ENCODE measurements at regions not wholly inside any gene's neighbourhood (a gene's known extent, or its start where the extent isn't known, plus 50 kb on each side); places are given as distances from the start of the nearest gene placed in this dataset.

DNA sequence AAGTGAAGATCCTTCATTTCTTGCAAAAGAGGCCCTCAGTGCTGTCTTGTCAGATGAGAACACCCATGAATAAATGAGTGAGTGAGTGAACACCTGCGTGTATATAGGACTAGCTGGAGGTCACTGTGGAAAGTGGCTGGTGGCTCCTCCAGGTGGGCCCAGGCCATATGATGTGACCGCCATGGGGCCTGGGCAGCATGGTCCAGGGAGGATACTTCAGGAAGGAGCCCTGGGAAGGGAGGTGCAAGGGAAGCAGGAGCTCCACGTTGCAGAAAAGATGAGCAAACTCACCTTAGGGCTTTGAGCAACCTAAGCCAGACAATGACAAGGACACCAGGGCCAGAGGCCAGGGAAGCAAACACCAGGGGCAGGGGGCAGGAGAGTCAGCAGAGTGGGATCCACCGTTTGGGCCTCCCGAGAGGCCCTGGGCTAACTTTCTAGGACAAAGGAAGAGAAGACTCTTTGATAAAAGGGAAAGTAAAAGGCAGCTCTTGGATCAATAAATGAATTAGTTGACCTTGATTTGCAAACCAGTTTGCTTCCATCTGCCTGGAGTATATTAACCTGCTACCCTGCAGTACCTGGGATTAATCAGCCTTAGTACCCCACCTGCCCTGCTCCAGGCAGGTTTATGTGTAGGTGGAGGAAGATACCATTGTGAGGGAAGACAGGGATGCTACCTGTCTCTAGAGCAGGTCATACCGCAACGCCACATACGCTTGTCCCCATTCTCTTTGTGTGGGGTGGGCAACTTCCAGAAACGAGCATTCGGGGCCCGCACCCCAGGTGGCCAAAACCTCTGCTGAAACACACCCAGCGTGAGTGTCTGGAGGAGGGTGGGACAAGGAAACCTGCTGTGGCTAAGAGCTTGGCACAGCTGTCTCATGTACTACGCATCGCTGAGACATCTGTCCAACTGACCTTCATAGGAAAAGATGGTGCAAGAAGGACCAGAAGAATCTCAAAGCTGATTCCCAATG is 51.4 kb upstream of the OLFM1 start:
- H3K4me3 ChIP-seq (ENCODE audit: low read depth in 2 of 2, low read length in 1 of 2) = no peak overlapping the region
- H3K79me2 ChIP-seq (ENCODE audit: insufficient read depth) = no peaks in the 10 kb centered on the region
- no peak for TF ChIP-seq NFIC (IDR thresholded peaks at IDR 0.05; ENCODE audit: borderline replicate concordance)
- TF ChIP-seq SIN3A (IDR thresholded peaks at IDR 0.05; ENCODE audit: borderline replicate concordance, low read depth, low read length) = no peak
- no peak for TF ChIP-seq CHD2 (IDR thresholded peaks at IDR 0.05; ENCODE audit: low read length, partially characterized antibody)
- no peak for TF ChIP-seq NRF1 (IDR thresholded peaks at IDR 0.05; ENCODE audit: low read depth, low read length)
- ChIA-PET POLR2A (no interaction called here), CTCF (no interaction called here)
- DNase-seq = no peak
- H4K20me1 ChIP-seq (ENCODE audit: insufficient read depth) = no peaks in the 10 kb centered on the region
- H3K27me3 ChIP-seq (ENCODE audit: insufficient read depth) = no peaks in the 10 kb centered on the region
- 45% methylated on average over 14 of the region's 14 CpGs for WGBS (ENCODE audit: low lambda C conversion rate)
- H3K36me3 ChIP-seq (replicated peaks in 1 of 2; ENCODE audit: control insufficient read depth in 1 of 2, insufficient read depth in 2 of 2, low read length in 1 of 2) = no peaks in the 10 kb centered on the region
- no peaks in the 10 kb centered on the region for H3K4me1 ChIP-seq (ENCODE audit: control insufficient read depth in 1 of 2, insufficient read depth in 2 of 2, low read depth in 1 of 2, low read length in 1 of 2)
- no peak overlapping the region for H3K9ac ChIP-seq
- no peak overlapping the region for H3K4me2 ChIP-seq
- no peaks in the 10 kb centered on the region for H3F3A ChIP-seq (replicated peaks; ENCODE audit: insufficient read depth)
- no peak overlapping the region for H2AFZ ChIP-seq (ENCODE audit: low read depth)
- no peaks in the 10 kb centered on the region for H3K9me2 ChIP-seq
- no peaks in the 10 kb centered on the region for H3K9me3 ChIP-seq
- H3K27ac ChIP-seq (ENCODE audit: low read depth in 2 of 2, low read length in 1 of 2) = no peak overlapping the region

DNA sequence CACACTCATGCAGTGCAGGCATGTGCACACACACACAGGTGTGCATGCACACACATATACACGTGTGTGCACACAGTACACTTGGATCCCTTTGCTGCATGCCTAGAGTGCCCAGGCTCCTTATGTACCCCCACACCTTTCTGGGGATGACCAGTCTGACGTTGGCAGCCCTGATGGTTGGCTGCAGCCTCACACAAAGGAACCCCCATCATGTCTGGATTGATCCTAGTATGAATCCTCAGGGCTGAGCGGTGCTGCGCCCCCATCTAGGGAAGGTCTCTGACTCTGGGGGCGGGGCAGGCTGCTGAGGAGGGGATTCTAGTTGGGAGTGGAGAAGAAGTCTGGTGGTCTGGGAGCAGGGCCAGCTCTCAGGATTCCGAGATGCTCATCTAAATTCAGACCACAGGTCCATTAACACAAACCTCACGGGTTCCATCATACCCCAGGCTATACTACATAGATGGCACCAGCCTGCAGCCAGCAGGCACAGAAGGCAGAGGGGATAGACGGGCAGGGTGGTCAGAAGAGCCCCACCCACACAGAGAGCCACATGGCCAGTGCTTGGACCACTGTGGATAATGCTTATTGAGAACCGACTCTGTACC is 50.5 kb upstream of the OLFM1 start:
- WGBS (ENCODE audit: low lambda C conversion rate) = 13% methylated on average over 5 of the region's 9 CpGs
- Histone ChIP-seq H3K4me1 (ENCODE audit: control insufficient read depth in 1 of 2, insufficient read depth in 2 of 2, low read depth in 1 of 2, low read length in 1 of 2) (no peaks in the 10 kb centered on the region), H3K79me2 (ENCODE audit: insufficient read depth) (no peaks in the 10 kb centered on the region), H3K9me2 (no peaks in the 10 kb centered on the region), H3K9me3 (no peaks in the 10 kb centered on the region), H3K27me3 (ENCODE audit: insufficient read depth) (no peaks in the 10 kb centered on the region), H3K27ac (ENCODE audit: low read depth in 2 of 2, low read length in 1 of 2) (no peak overlapping the region), H3K9ac (no peak overlapping the region), H3K36me3 (replicated peaks in 1 of 2; ENCODE audit: control insufficient read depth in 1 of 2, insufficient read depth in 2 of 2, low read length in 1 of 2) (no peaks in the 10 kb centered on the region), H4K20me1 (ENCODE audit: insufficient read depth) (no peaks in the 10 kb centered on the region), H3K4me3 (ENCODE audit: low read depth in 2 of 2, low read length in 1 of 2) (no peak overlapping the region), H3K4me2 (no peak overlapping the region), H2AFZ (ENCODE audit: low read depth) (no peak overlapping the region), H3F3A (replicated peaks; ENCODE audit: insufficient read depth) (no peaks in the 10 kb centered on the region)
- DNase-seq = no peak
- ChIA-PET CTCF (no interaction called here), POLR2A (no interaction called here)
- TF ChIP-seq TAF1 (IDR thresholded peaks at IDR 0.05; ENCODE audit: borderline replicate concordance, low read depth, low read length) = no peak
- TF ChIP-seq FOSL2 (IDR thresholded peaks at IDR 0.05; ENCODE audit: borderline replicate concordance, low read depth) = no peak
- no peak for TF ChIP-seq FOXJ3 (CRISPR knock-in tag; IDR thresholded peaks at IDR 0.05)
- no peak for TF ChIP-seq NFIC (IDR thresholded peaks at IDR 0.05; ENCODE audit: borderline replicate concordance)
- no peak for TF ChIP-seq RAD21 (IDR thresholded peaks at IDR 0.05; ENCODE audit: low read length)
- TF ChIP-seq, protein P1, sequence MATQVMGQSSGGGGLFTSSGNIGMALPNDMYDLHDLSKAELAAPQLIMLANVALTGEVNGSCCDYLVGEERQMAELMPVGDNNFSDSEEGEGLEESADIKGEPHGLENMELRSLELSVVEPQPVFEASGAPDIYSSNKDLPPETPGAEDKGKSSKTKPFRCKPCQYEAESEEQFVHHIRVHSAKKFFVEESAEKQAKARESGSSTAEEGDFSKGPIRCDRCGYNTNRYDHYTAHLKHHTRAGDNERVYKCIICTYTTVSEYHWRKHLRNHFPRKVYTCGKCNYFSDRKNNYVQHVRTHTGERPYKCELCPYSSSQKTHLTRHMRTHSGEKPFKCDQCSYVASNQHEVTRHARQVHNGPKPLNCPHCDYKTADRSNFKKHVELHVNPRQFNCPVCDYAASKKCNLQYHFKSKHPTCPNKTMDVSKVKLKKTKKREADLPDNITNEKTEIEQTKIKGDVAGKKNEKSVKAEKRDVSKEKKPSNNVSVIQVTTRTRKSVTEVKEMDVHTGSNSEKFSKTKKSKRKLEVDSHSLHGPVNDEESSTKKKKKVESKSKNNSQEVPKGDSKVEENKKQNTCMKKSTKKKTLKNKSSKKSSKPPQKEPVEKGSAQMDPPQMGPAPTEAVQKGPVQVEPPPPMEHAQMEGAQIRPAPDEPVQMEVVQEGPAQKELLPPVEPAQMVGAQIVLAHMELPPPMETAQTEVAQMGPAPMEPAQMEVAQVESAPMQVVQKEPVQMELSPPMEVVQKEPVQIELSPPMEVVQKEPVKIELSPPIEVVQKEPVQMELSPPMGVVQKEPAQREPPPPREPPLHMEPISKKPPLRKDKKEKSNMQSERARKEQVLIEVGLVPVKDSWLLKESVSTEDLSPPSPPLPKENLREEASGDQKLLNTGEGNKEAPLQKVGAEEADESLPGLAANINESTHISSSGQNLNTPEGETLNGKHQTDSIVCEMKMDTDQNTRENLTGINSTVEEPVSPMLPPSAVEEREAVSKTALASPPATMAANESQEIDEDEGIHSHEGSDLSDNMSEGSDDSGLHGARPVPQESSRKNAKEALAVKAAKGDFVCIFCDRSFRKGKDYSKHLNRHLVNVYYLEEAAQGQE (IDR thresholded peaks at IDR 0.05; ENCODE audit: low read depth, low read length) = no peak
- no peak for TF ChIP-seq CHD2 (IDR thresholded peaks at IDR 0.05; ENCODE audit: low read length, partially characterized antibody)
- TF ChIP-seq YY1 (IDR thresholded peaks at IDR 0.05; ENCODE audit: low read depth) = no peak
- no peak for TF ChIP-seq GATA2 (CRISPR knock-in tag; IDR thresholded peaks at IDR 0.05)
- TF ChIP-seq MXI1 (IDR thresholded peaks at IDR 0.05; ENCODE audit: low read depth, low read length) = no peak
- TF ChIP-seq EP300 (IDR thresholded peaks at IDR 0.05; ENCODE audit: borderline replicate concordance in 1 of 2, low read depth in 1 of 2, low read length in 1 of 2) = no peak
- TF ChIP-seq, protein P2, sequence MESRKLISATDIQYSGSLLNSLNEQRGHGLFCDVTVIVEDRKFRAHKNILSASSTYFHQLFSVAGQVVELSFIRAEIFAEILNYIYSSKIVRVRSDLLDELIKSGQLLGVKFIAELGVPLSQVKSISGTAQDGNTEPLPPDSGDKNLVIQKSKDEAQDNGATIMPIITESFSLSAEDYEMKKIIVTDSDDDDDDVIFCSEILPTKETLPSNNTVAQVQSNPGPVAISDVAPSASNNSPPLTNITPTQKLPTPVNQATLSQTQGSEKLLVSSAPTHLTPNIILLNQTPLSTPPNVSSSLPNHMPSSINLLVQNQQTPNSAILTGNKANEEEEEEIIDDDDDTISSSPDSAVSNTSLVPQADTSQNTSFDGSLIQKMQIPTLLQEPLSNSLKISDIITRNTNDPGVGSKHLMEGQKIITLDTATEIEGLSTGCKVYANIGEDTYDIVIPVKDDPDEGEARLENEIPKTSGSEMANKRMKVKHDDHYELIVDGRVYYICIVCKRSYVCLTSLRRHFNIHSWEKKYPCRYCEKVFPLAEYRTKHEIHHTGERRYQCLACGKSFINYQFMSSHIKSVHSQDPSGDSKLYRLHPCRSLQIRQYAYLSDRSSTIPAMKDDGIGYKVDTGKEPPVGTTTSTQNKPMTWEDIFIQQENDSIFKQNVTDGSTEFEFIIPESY (IDR thresholded peaks at IDR 0.05; ENCODE audit: borderline replicate concordance, low read depth) = no peak
- TF ChIP-seq, protein P3, sequence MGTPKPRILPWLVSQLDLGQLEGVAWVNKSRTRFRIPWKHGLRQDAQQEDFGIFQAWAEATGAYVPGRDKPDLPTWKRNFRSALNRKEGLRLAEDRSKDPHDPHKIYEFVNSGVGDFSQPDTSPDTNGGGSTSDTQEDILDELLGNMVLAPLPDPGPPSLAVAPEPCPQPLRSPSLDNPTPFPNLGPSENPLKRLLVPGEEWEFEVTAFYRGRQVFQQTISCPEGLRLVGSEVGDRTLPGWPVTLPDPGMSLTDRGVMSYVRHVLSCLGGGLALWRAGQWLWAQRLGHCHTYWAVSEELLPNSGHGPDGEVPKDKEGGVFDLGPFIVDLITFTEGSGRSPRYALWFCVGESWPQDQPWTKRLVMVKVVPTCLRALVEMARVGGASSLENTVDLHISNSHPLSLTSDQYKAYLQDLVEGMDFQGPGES (IDR thresholded peaks at IDR 0.05; ENCODE audit: low read depth, low read length) = no peak
- TF ChIP-seq MEF2A (IDR thresholded peaks at IDR 0.05; ENCODE audit: borderline replicate concordance, low read depth) = no peak
- no peak for TF ChIP-seq ELF1 (IDR thresholded peaks at IDR 0.05)
- no peak for TF ChIP-seq FOXM1 (IDR thresholded peaks at IDR 0.05; ENCODE audit: low read depth)
